ENCODE measurements at regions not wholly inside any gene's neighbourhood (a gene's known extent, or its start where the extent isn't known, plus 50 kb on each side); places are given as distances from the start of the nearest gene placed in this dataset.
A peak's percentile ranks its signal among the peaks of the same experiment; 100 is the strongest.
"Not testable (repeated sequence)": the region's sequence is repeated elsewhere in the genome, so short reads cannot be mapped to it uniquely, and the experiment has no call there.

GRCh38 chr4:69344786-69345185 lies 64.5 kb downstream of the UGT2B28 start:
- H3K27ac ChIP-seq (ENCODE audit: low read length); H3K27me3 ChIP-seq (ENCODE audit: control insufficient read depth, insufficient read depth); intact Hi-C loops (cut with DNase I); H3K4me1 ChIP-seq (ENCODE audit: control insufficient read depth, insufficient read depth, low read length); DNase-seq; ATAC-seq; H3K4me3 ChIP-seq (ENCODE audit: low read length); H3K9me3 ChIP-seq (ENCODE audit: control insufficient read depth, low read length): not testable (repeated sequence)
- WGBS = 80% methylated on average over 3 of the region's 3 CpGs

- ATAC-seq; H3K4me3 ChIP-seq (ENCODE audit: low read length); H3K9me3 ChIP-seq (ENCODE audit: control insufficient read depth, low read length); H3K27ac ChIP-seq (ENCODE audit: low read length); DNase-seq; H3K27me3 ChIP-seq (ENCODE audit: control insufficient read depth, insufficient read depth); H3K4me1 ChIP-seq (ENCODE audit: control insufficient read depth, insufficient read depth, low read length); intact Hi-C loops (cut with DNase I): not testable (repeated sequence)
- 76% methylated on average over 10 of the region's 10 CpGs for WGBS
Measured at GRCh38 chr4:69348746-69349145, 68.5 kb downstream of the UGT2B28 start.

- intact Hi-C loops (cut with DNase I) = no loop called here
- Histone ChIP-seq H3K27me3 (ENCODE audit: control insufficient read depth, insufficient read depth) (no peaks in the 10 kb centered on the region), H3K9me3 (ENCODE audit: control insufficient read depth, low read length) (no peaks in the 10 kb centered on the region), H3K27ac (ENCODE audit: low read length) (no peak overlapping the region), H3K4me1 (ENCODE audit: control insufficient read depth, insufficient read depth, low read length) (no peaks in the 10 kb centered on the region), H3K4me3 (ENCODE audit: low read length) (no peak overlapping the region)
- DNase-seq (no peak), ATAC-seq (no peak)
- WGBS = 62% methylated on average over 1 of the region's 1 CpG
Measured at GRCh38 chr4:69360271-69360670, 80.0 kb downstream of the UGT2B28 start.

GRCh38 chr4:69360768-69361167 lies 80.5 kb downstream of the UGT2B28 start:
- not testable (repeated sequence) for ATAC-seq

GRCh38 chr4:69362351-69362750 lies 82.1 kb downstream of the UGT2B28 start:
- ATAC-seq (no peak), DNase-seq (no peak)
- intact Hi-C loops (cut with DNase I) = no loop called here
- WGBS = 67% methylated on average over 3 of the region's 3 CpGs
- H3K27me3 ChIP-seq (ENCODE audit: control insufficient read depth, insufficient read depth) = no peaks in the 10 kb centered on the region
- no peaks in the 10 kb centered on the region for H3K9me3 ChIP-seq (ENCODE audit: control insufficient read depth, low read length)
- no peak overlapping the region for H3K27ac ChIP-seq (ENCODE audit: low read length)
- H3K4me1 ChIP-seq (ENCODE audit: control insufficient read depth, insufficient read depth, low read length) = no peaks in the 10 kb centered on the region
- H3K4me3 ChIP-seq (ENCODE audit: low read length) = no peak overlapping the region

More at GRCh38 chr4:69360768-69361167, 80.5 kb downstream of the UGT2B28 start:
- H3K4me1 ChIP-seq (ENCODE audit: control insufficient read depth, insufficient read depth, low read length); H3K27ac ChIP-seq (ENCODE audit: low read length); H3K27me3 ChIP-seq (ENCODE audit: control insufficient read depth, insufficient read depth); intact Hi-C loops (cut with DNase I); DNase-seq; H3K4me3 ChIP-seq (ENCODE audit: low read length); H3K9me3 ChIP-seq (ENCODE audit: control insufficient read depth, low read length): not testable (repeated sequence)

GRCh38 chr4:69367664-69368063 lies 87.4 kb downstream of the UGT2B28 start:
- H3K4me3 ChIP-seq (ENCODE audit: low read length); intact Hi-C loops (cut with DNase I); DNase-seq; ATAC-seq; H3K27ac ChIP-seq (ENCODE audit: low read length); H3K27me3 ChIP-seq (ENCODE audit: control insufficient read depth, insufficient read depth); H3K9me3 ChIP-seq (ENCODE audit: control insufficient read depth, low read length); H3K4me1 ChIP-seq (ENCODE audit: control insufficient read depth, insufficient read depth, low read length): not testable (repeated sequence)
- WGBS = 72% methylated on average over 2 of the region's 2 CpGs

- ATAC-seq = no peak
- intact Hi-C loops (cut with DNase I) = no loop called here
- Histone ChIP-seq H3K27ac (ENCODE audit: low read length) (no peak overlapping the region), H3K27me3 (ENCODE audit: control insufficient read depth, insufficient read depth) (no peaks in the 10 kb centered on the region), H3K4me3 (ENCODE audit: low read length) (no peak overlapping the region), H3K4me1 (ENCODE audit: control insufficient read depth, insufficient read depth, low read length) (no peaks in the 10 kb centered on the region), H3K9me3 (ENCODE audit: control insufficient read depth, low read length) (no peaks in the 10 kb centered on the region)
- WGBS = 91% methylated on average over 12 of the region's 12 CpGs
- peak in 2 of 3 donors; percentile 1 to 27 for DNase-seq
Measured at GRCh38 chr4:69376450-69376849, 96.2 kb downstream of the UGT2B28 start.

- DNase-seq = peak in 1 of 3 donors; percentile 3
- Histone ChIP-seq H3K27me3 (ENCODE audit: control insufficient read depth, insufficient read depth) (no peaks in the 10 kb centered on the region), H3K9me3 (ENCODE audit: control insufficient read depth, low read length) (no peaks in the 10 kb centered on the region), H3K4me1 (ENCODE audit: control insufficient read depth, insufficient read depth, low read length) (no peaks in the 10 kb centered on the region), H3K4me3 (ENCODE audit: low read length) (no peak overlapping the region), H3K27ac (ENCODE audit: low read length) (no peak overlapping the region)
- 85% methylated on average over 7 of the region's 7 CpGs for WGBS
- intact Hi-C loops (cut with DNase I) = no loop called here
- ATAC-seq = no peak
Measured at GRCh38 chr4:69377562-69377961, 97.3 kb downstream of the UGT2B28 start.

GRCh38 chr4:69383281-69383680 lies 103.0 kb downstream of the UGT2B28 start:
- no peaks in the 10 kb centered on the region for H3K27me3 ChIP-seq (ENCODE audit: control insufficient read depth, insufficient read depth)
- H3K27ac ChIP-seq (ENCODE audit: low read length) = no peak overlapping the region
- WGBS = 46% methylated on average over 3 of the region's 3 CpGs
- H3K4me3 ChIP-seq (ENCODE audit: low read length) = no peak overlapping the region
- H3K9me3 ChIP-seq (ENCODE audit: control insufficient read depth, low read length) = no peaks in the 10 kb centered on the region
- no peak for ATAC-seq
- intact Hi-C loops (cut with DNase I) = no loop called here
- H3K4me1 ChIP-seq (ENCODE audit: control insufficient read depth, insufficient read depth, low read length) = no peaks in the 10 kb centered on the region
- DNase-seq = peak in 1 of 3 donors; percentile 14

GRCh38 chr4:69389111-69389510 lies 106.6 kb downstream of the UGT2B4 start:
- DNase-seq; ATAC-seq; intact Hi-C loops (cut with DNase I); H3K4me1 ChIP-seq (ENCODE audit: control insufficient read depth, insufficient read depth, low read length); H3K4me3 ChIP-seq (ENCODE audit: low read length); H3K27ac ChIP-seq (ENCODE audit: low read length); H3K9me3 ChIP-seq (ENCODE audit: control insufficient read depth, low read length); H3K27me3 ChIP-seq (ENCODE audit: control insufficient read depth, insufficient read depth): not testable (repeated sequence)
- WGBS = 66% methylated on average over 4 of the region's 4 CpGs

- H3K27me3 ChIP-seq (ENCODE audit: control insufficient read depth, insufficient read depth) = no peaks in the 10 kb centered on the region
- no peak for ATAC-seq
Measured at GRCh38 chr4:69408451-69408850, 87.3 kb downstream of the UGT2B4 start.

GRCh38 chr4:69411981-69412380 lies 83.7 kb downstream of the UGT2B4 start:
- H3K4me3 ChIP-seq (ENCODE audit: low read length); H3K27ac ChIP-seq (ENCODE audit: low read length); H3K4me1 ChIP-seq (ENCODE audit: control insufficient read depth, insufficient read depth, low read length); H3K9me3 ChIP-seq (ENCODE audit: control insufficient read depth, low read length); H3K27me3 ChIP-seq (ENCODE audit: control insufficient read depth, insufficient read depth); ATAC-seq; DNase-seq; intact Hi-C loops (cut with DNase I): not testable (repeated sequence)

More at GRCh38 chr4:69408451-69408850, 87.3 kb downstream of the UGT2B4 start:
- no peak overlapping the region for H3K27ac ChIP-seq (ENCODE audit: low read length)
- H3K9me3 ChIP-seq (ENCODE audit: control insufficient read depth, low read length) = no peaks in the 10 kb centered on the region
- intact Hi-C loops (cut with DNase I) = no loop called here
- H3K4me3 ChIP-seq (ENCODE audit: low read length) = no peak overlapping the region
- H3K4me1 ChIP-seq (ENCODE audit: control insufficient read depth, insufficient read depth, low read length) = no peaks in the 10 kb centered on the region
- WGBS = 88% methylated on average over 2 of the region's 2 CpGs
- no peak for DNase-seq

Data from right cardiac atrium (tissue), 5 donors.